Neural cell (in vitro differentiated cells): ENCODE measurements at regions not wholly inside any gene's neighbourhood (a gene's known extent, or its start where the extent isn't known, plus 50 kb on each side); places are given as distances from the start of the nearest gene placed in this dataset.

Experiments
- H2AFZ ChIP-seq: fragments of 200-600, 300-800 bp; sonication (generic), shearing (Covaris generic); 2 replicates; pipeline ENCODE4 v1.6.0; 2014; ENCODE audit warnings: low read depth, mild to moderate bottlenecking, antibody characterized with exemption, low read length, moderate library complexity
- H3F3A ChIP-seq: fragments of 200-600 bp; shearing (Covaris generic); 2 replicates; pipeline ENCODE4 v1.6.1; 2016; ENCODE audit warnings: mild to moderate bottlenecking, moderate library complexity, mixed read lengths, antibody characterized with exemption, low read length; ENCODE audit not compliant: insufficient read depth, poor library complexity, severe bottlenecking
- H3K27ac ChIP-seq: fragments of 200-600, 300-800 bp; sonication (generic), shearing (Covaris generic); 2 replicates; pipeline ENCODE4 v1.5.1; 2014; ENCODE audit warnings: mild to moderate bottlenecking, low read length, moderate library complexity
- H3K27me3 ChIP-seq: fragments of 300-800, 200-600 bp; sonication (generic), shearing (Covaris generic); 2 replicates; pipeline ENCODE4 v1.6.0; 2014; ENCODE audit warnings: mild to moderate bottlenecking, low read depth, low read length, moderate library complexity; ENCODE audit not compliant: insufficient read depth
- H3K36me3 ChIP-seq: fragments of 300-800, 200-600 bp; sonication (generic), shearing (Covaris generic); 2 replicates; pipeline ENCODE4 v1.5.1; 2014; ENCODE audit warnings: mild to moderate bottlenecking, antibody characterized with exemption, low read length, moderate library complexity; ENCODE audit not compliant: insufficient read depth
- H3K4me2 ChIP-seq: fragments of 300-800, 200-600 bp; sonication (generic), shearing (Covaris generic); 2 replicates; pipeline ENCODE4 v1.6.0; 2014; ENCODE audit warnings: mild to moderate bottlenecking, low read length
- H3K4me3 ChIP-seq: fragments of 300-800, 200-600 bp; sonication (generic), shearing (Covaris generic); 2 replicates; pipeline ENCODE4 v1.5.1; 2014; ENCODE audit warnings: mild to moderate bottlenecking, low read length, moderate library complexity
- H3K79me2 ChIP-seq: fragments of 200-600 bp; shearing (Covaris generic); replicated peaks from 2 replicates; pipeline ENCODE4 v1.6.0; 2014; ENCODE audit warnings: mild to moderate bottlenecking, low read length, moderate library complexity; ENCODE audit not compliant: insufficient read depth
- H3K9ac ChIP-seq: fragments of 300-800, 200-600 bp; sonication (generic), shearing (Covaris generic); 2 replicates; pipeline ENCODE4 v1.6.1; 2016; ENCODE audit warnings: mild to moderate bottlenecking, low read length, mixed read lengths
- H3K9me2 ChIP-seq: fragments of 200-600 bp; shearing (Covaris generic); 2 replicates; pipeline ENCODE4 v1.6.1; 2016; ENCODE audit warnings: mild to moderate bottlenecking, low read length, mixed read lengths; ENCODE audit not compliant: insufficient read depth
- H3K9me3 ChIP-seq: fragments of 200-600, 300-800 bp; sonication (generic), shearing (Covaris generic); 2 replicates; pipeline ENCODE4 v1.6.1; 2016; ENCODE audit warnings: mild to moderate bottlenecking, mixed run types, low read length, moderate library complexity, mixed read lengths
- H4K20me1 ChIP-seq: fragments of 200-600 bp; shearing (Covaris generic); 2 replicates; pipeline ENCODE4 v1.6.1; 2016; ENCODE audit warnings: mild to moderate bottlenecking, mixed run types; ENCODE audit not compliant: insufficient read depth
- CTCF ChIP-seq: fragments of 450-650 bp; IDR thresholded peaks from 2 replicates; pipeline ENCODE4 v1.5.1; 2014; ENCODE audit warnings: antibody characterized with exemption, mild to moderate bottlenecking, moderate library complexity; ENCODE audit not compliant: poor library complexity, severe bottlenecking
- EP300 ChIP-seq: fragments of 450-650 bp; conservative IDR thresholded peaks from 2 replicates; pipeline ENCODE4 v1.6.1; 2014; ENCODE audit warnings: antibody characterized with exemption, mild to moderate bottlenecking, moderate library complexity; ENCODE audit not compliant: poor library complexity, severe bottlenecking
- EZH2 ChIP-seq: fragments of 200-600, 300-800 bp; shearing (Covaris generic), sonication (generic); IDR thresholded peaks from 2 replicates; pipeline ENCODE4 v1.6.1; 2014; ENCODE audit warnings: antibody characterized with exemption, low read length, borderline replicate concordance, mild to moderate bottlenecking; ENCODE audit not compliant: insufficient read depth, poor library complexity, severe bottlenecking
- MXI1 ChIP-seq: fragments of 450-650 bp; conservative IDR thresholded peaks from 2 replicates; pipeline ENCODE4 v1.6.1; 2014; ENCODE audit warnings: antibody characterized with exemption, mild to moderate bottlenecking; ENCODE audit not compliant: poor library complexity, severe bottlenecking
- POLR2AphosphoS5 ChIP-seq: IDR thresholded peaks from 2 replicates; pipeline ENCODE4 v1.6.1; 2012
- RAD21 ChIP-seq: fragments of 450-650 bp; conservative IDR thresholded peaks from 2 replicates; pipeline ENCODE4 v1.6.1; 2014; ENCODE audit warnings: antibody characterized with exemption, mild to moderate bottlenecking, moderate library complexity
- REST ChIP-seq: IDR thresholded peaks from 2 replicates; pipeline ENCODE4 v1.6.1; 2012; ENCODE audit warnings: borderline replicate concordance
- SMC3 ChIP-seq: fragments of 450-650 bp; conservative IDR thresholded peaks from 2 replicates; pipeline ENCODE4 v1.6.1; 2014; ENCODE audit warnings: antibody characterized with exemption, mild to moderate bottlenecking, moderate library complexity; ENCODE audit not compliant: poor library complexity
- TAF1 ChIP-seq: IDR thresholded peaks from 2 replicates; pipeline ENCODE4 v1.6.1; 2012; ENCODE audit warnings: low read depth

GRCh38 chr2:175633227-175633626, 368.8 kb downstream of the LNPK start:
- H3K36me3 ChIP-seq = no peaks in the 10 kb centered on the region
- H4K20me1 ChIP-seq = no peaks in the 10 kb centered on the region
- H3K9me3 ChIP-seq = no peaks in the 10 kb centered on the region
- no peak overlapping the region for H3K9ac ChIP-seq
- H3K27ac ChIP-seq = no peak overlapping the region
- H3F3A ChIP-seq = no peaks in the 10 kb centered on the region
- no peak for TF ChIP-seq RAD21
- TF ChIP-seq TAF1 = no peak
- no peak for TF ChIP-seq EP300
- TF ChIP-seq REST = no peak
- no peak for TF ChIP-seq CTCF
- no peak for TF ChIP-seq POLR2AphosphoS5
- TF ChIP-seq MXI1 = no peak
- TF ChIP-seq SMC3 = no peak
- TF ChIP-seq EZH2 = no peak
- no peaks in the 10 kb centered on the region for H3K27me3 ChIP-seq
- no peak overlapping the region for H2AFZ ChIP-seq
- no peak overlapping the region for H3K4me2 ChIP-seq
- no peak overlapping the region for H3K4me3 ChIP-seq
- H3K9me2 ChIP-seq = no peaks in the 10 kb centered on the region
- H3K79me2 ChIP-seq = no peaks in the 10 kb centered on the region

- H3K27ac ChIP-seq = no peak overlapping the region
- no peaks in the 10 kb centered on the region for H4K20me1 ChIP-seq
- H3F3A ChIP-seq = no peaks in the 10 kb centered on the region
- no peaks in the 10 kb centered on the region for H3K27me3 ChIP-seq
- no peaks in the 10 kb centered on the region for H3K79me2 ChIP-seq
- no peaks in the 10 kb centered on the region for H3K9me2 ChIP-seq
- no peak overlapping the region for H3K4me3 ChIP-seq
- no peak overlapping the region for H3K4me2 ChIP-seq
- H2AFZ ChIP-seq = no peak overlapping the region
- H3K9me3 ChIP-seq = no peaks in the 10 kb centered on the region
- TF ChIP-seq REST (no peak), RAD21 (no peak), CTCF (no peak), EZH2 (no peak), EP300 (no peak), POLR2AphosphoS5 (no peak), TAF1 (no peak), SMC3 (no peak), MXI1 (no peak)
- no peaks in the 10 kb centered on the region for H3K36me3 ChIP-seq
- no peak overlapping the region for H3K9ac ChIP-seq
These were observed 370.8 kb downstream of the LNPK start for GRCh38 chr2:175631245-175631623.
